Caco-2 (cell line): ENCODE measurements at regions not wholly inside any gene's neighbourhood (a gene's known extent, or its start where the extent isn't known, plus 50 kb on each side); places are given as distances from the start of the nearest gene placed in this dataset.

Experiments
- BruUV-seq: library from RNA; stranded (reverse); fragments of 400-500 nt; replicated peaks from 2 replicates; lab custom pipeline; 2021; lab: Mats Ljungman, UMichigan
- CTCF ChIA-PET: fragments of 300-600 bp; sonication (Branson Sonifier 250); formaldehyde crosslinking; loops from one replicate; lab custom pipeline; 2022; ENCODE audit warnings: antibody characterized with exemption; lab: Charles Lee
- POLR2A ChIA-PET: fragments of 300-600 bp; sonication (Branson Sonifier 250); formaldehyde crosslinking; loops from one replicate; lab custom pipeline; 2022; ENCODE audit warnings: antibody characterized with exemption; lab: Charles Lee
- DNase-seq, 2 experiments: peaks; one replicate each; pipeline versions ENCODE4 v3.0.0 to v3.0.0-alpha.2; 2020 to 2022
- H3K27me3 ChIP-seq: replicated peaks from 2 replicates; pipeline ENCODE4 v1.6.0; 2011; ENCODE audit warnings: low read length; ENCODE audit not compliant: control insufficient read depth, insufficient read depth
- H3K36me3 ChIP-seq: 2 replicates; pipeline ENCODE4 v1.5.1; 2011; ENCODE audit warnings: low read length; ENCODE audit not compliant: control insufficient read depth, insufficient read depth
- H3K4me1 ChIP-seq: fragments of 250-450 bp; sonication (Bioruptor Pico); 2 replicates; pipeline ENCODE4 v1.5.1; 2020; ENCODE audit warnings: mild to moderate bottlenecking
- H3K4me3 ChIP-seq: 2 replicates; pipeline ENCODE4 v1.5.1; 2011; ENCODE audit warnings: low read depth, mild to moderate bottlenecking, control low read depth, low read length
- H3K9me3 ChIP-seq: fragments of 250-450 bp; sonication (Bioruptor Pico); 2 replicates; pipeline ENCODE4 v1.5.1; 2020; ENCODE audit warnings: mild to moderate bottlenecking, moderate library complexity
- H3K27ac Mint-ChIP-seq: one replicate; pipeline ENCODE4 v1.8.0; 2022; ENCODE audit warnings: mixed read lengths; ENCODE audit not compliant: unreplicated experiment
- H3K27me3 Mint-ChIP-seq: one replicate; pipeline ENCODE4 v1.8.0; 2022; ENCODE audit warnings: mixed read lengths; ENCODE audit not compliant: insufficient read depth, unreplicated experiment
- H3K36me3 Mint-ChIP-seq: one replicate; pipeline ENCODE4 v1.8.0; 2022; ENCODE audit warnings: mild to moderate bottlenecking, mixed read lengths; ENCODE audit not compliant: insufficient read depth, unreplicated experiment
- H3K4me1 Mint-ChIP-seq: one replicate; pipeline ENCODE4 v1.8.0; 2022; ENCODE audit warnings: low read depth, mixed read lengths; ENCODE audit not compliant: unreplicated experiment
- H3K4me3 Mint-ChIP-seq: one replicate; pipeline ENCODE4 v1.8.0; 2022; ENCODE audit warnings: mild to moderate bottlenecking, moderate library complexity, mixed read lengths; ENCODE audit not compliant: unreplicated experiment
- H3K9me3 Mint-ChIP-seq: one replicate; pipeline ENCODE4 v1.8.0; 2022; ENCODE audit warnings: mixed read lengths; ENCODE audit not compliant: unreplicated experiment
- CTCF ChIP-seq, 2 experiments: fragments of 200-600 bp in 1 of 2; IDR thresholded peaks; 1 replicate in 1 of 2; 2 replicates in 1 of 2; pipeline versions ENCODE4 v1.5.1 to v1.8.0; 2011 to 2022; ENCODE audit warnings: antibody characterized with exemption in 1 of 2, control low read depth in 1 of 2, inconsistent platforms in 1 of 2, low read depth in 1 of 2, low read length in 1 of 2, mild to moderate bottlenecking in 1 of 2, moderate library complexity in 1 of 2; ENCODE audit not compliant: insufficient read depth in 1 of 2, severe bottlenecking in 1 of 2, unreplicated experiment in 1 of 2
- intact Hi-C: fragments of 100-400 bp; cut with micrococcal nuclease; formaldehyde crosslinking; loops from one replicate; pipeline ENCODE4 v1.10.0; 2022; ENCODE audit not compliant: unreplicated experiment

GRCh38 chr1:38549191-38549590 is 310.4 kb downstream of the RRAGC start:
- intact Hi-C loops: no loop called here
- no peaks in the 10 kb centered on the region for H3K27me3 ChIP-seq
- POLR2A ChIA-PET: no interaction called here
- no peaks in the 10 kb centered on the region for H3K9me3 Mint-ChIP-seq
- H3K4me1 ChIP-seq: no peaks in the 10 kb centered on the region
- no peaks in the 10 kb centered on the region for H3K9me3 ChIP-seq
- no peak overlapping the region for H3K27ac Mint-ChIP-seq
- H3K36me3 Mint-ChIP-seq: no peaks in the 10 kb centered on the region
- H3K27me3 Mint-ChIP-seq: peaks cover 8% of the 10 kb centered on the region
- no peaks in the 10 kb centered on the region for H3K36me3 ChIP-seq
- no peak overlapping the region for H3K4me3 ChIP-seq
- no peak for DNase-seq
- no peak overlapping the region for H3K4me3 Mint-ChIP-seq
- CTCF ChIA-PET: no interaction called here
- H3K4me1 Mint-ChIP-seq: no peaks in the 10 kb centered on the region
- TF ChIP-seq CTCF (IDR thresholded peaks at IDR 0.05; ENCODE audit: insufficient read depth in 1 of 2, low read depth in 1 of 2, low read length in 1 of 2, severe bottlenecking in 1 of 2, unreplicated experiment in 1 of 2): no peak
- BruUV-seq: no TSS peak

- Histone ChIP-seq H3K4me3 (no peak overlapping the region), H3K4me1 (no peaks in the 10 kb centered on the region), H3K27me3 (no peaks in the 10 kb centered on the region), H3K36me3 (no peaks in the 10 kb centered on the region), H3K9me3 (no peaks in the 10 kb centered on the region)
- intact Hi-C loops: no loop called here
- peaks cover 8% of the 10 kb centered on the region for H3K27me3 Mint-ChIP-seq
- no peaks in the 10 kb centered on the region for H3K36me3 Mint-ChIP-seq
- no peaks in the 10 kb centered on the region for H3K4me1 Mint-ChIP-seq
- POLR2A ChIA-PET: no interaction called here
- H3K4me3 Mint-ChIP-seq: no peak overlapping the region
- no peak for DNase-seq
- no peaks in the 10 kb centered on the region for H3K9me3 Mint-ChIP-seq
- no TSS peak for BruUV-seq
- no peak for TF ChIP-seq CTCF (IDR thresholded peaks at IDR 0.05; ENCODE audit: insufficient read depth in 1 of 2, low read depth in 1 of 2, low read length in 1 of 2, severe bottlenecking in 1 of 2, unreplicated experiment in 1 of 2)
- CTCF ChIA-PET: no interaction called here
- H3K27ac Mint-ChIP-seq: no peak overlapping the region
These were observed 312.3 kb downstream of the RRAGC start for GRCh38 chr1:38547321-38547720.

- no peak for DNase-seq
- ChIA-PET POLR2A (interaction anchor here (0.6 kb wide), 1 partner anchor 167 kb away, joined by 3 read pairs; no protein-coding TSS in a partner anchor), CTCF (no interaction called here)
- H3K36me3 Mint-ChIP-seq: no peaks in the 10 kb centered on the region
- TF ChIP-seq CTCF (IDR thresholded peaks at IDR 0.05; ENCODE audit: insufficient read depth in 1 of 2, low read depth in 1 of 2, low read length in 1 of 2, severe bottlenecking in 1 of 2, unreplicated experiment in 1 of 2): no peak
- no peak overlapping the region for H3K27ac Mint-ChIP-seq
- Histone ChIP-seq H3K36me3 (no peaks in the 10 kb centered on the region), H3K9me3 (no peaks in the 10 kb centered on the region), H3K4me1 (no peaks in the 10 kb centered on the region), H3K27me3 (no peaks in the 10 kb centered on the region), H3K4me3 (no peak overlapping the region)
- no peaks in the 10 kb centered on the region for H3K9me3 Mint-ChIP-seq
- H3K27me3 Mint-ChIP-seq: peaks cover 8% of the 10 kb centered on the region
- no peaks in the 10 kb centered on the region for H3K4me1 Mint-ChIP-seq
- intact Hi-C loops: no loop called here
- no TSS peak for BruUV-seq
- no peak overlapping the region for H3K4me3 Mint-ChIP-seq
These were observed 312.9 kb downstream of the RRAGC start for GRCh38 chr1:38546636-38547035.
